ENCODE measurements at regions not wholly inside any gene's neighbourhood (a gene's known extent, or its start where the extent isn't known, plus 50 kb on each side); places are given as distances from the start of the nearest gene placed in this dataset.

DNA sequence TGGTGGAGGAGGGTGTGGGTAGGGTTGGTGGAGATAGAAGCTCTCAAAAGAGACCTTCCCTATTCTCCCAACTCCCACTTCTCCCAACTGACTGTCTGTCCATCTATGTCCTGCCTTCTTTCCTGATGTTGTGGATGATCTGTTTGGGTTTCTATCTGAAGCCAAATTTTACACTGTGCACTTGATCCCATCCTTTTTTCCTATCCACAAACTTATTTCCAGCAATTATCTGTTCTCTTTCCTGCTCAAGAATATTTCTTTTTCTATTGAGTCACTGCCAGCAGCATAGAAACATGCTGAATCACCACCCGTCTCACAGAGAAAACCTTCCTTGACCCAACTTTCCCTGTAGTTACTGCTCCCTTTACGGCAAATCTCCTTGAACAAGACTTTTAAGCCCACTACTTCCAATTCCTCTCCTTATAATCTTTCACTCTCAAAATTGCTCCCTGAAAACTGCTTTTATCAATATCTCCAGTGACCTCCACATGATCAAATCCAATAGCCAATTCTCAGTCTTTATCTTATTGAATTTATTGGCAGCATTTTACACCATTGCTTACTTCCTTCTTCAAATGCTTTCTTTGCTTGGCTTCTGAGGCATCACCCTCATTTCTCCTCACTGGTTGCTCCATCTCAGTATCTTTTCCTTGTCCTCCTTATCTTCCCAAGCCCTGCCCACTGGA is 141.2 kb upstream of the SLC7A14 start (continued):
- TF ChIP-seq, protein P1, sequence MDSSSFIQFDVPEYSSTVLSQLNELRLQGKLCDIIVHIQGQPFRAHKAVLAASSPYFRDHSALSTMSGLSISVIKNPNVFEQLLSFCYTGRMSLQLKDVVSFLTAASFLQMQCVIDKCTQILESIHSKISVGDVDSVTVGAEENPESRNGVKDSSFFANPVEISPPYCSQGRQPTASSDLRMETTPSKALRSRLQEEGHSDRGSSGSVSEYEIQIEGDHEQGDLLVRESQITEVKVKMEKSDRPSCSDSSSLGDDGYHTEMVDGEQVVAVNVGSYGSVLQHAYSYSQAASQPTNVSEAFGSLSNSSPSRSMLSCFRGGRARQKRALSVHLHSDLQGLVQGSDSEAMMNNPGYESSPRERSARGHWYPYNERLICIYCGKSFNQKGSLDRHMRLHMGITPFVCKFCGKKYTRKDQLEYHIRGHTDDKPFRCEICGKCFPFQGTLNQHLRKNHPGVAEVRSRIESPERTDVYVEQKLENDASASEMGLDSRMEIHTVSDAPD (CRISPR knock-in tag; IDR thresholded peaks at IDR 0.05): no peak
- no peak for TF ChIP-seq CBX5 (IDR thresholded peaks at IDR 0.05; ENCODE audit: borderline replicate concordance, low read depth)
- peak; percentile 69 for TF ChIP-seq SMARCA4 (IDR thresholded peaks at IDR 0.05)
- TF ChIP-seq TBL1XR1 (IDR thresholded peaks at IDR 0.05; ENCODE audit: low read length in 2 of 2): peak in 1 of 2 experiments; percentile 33; a peak in 2 of 4 replicates
- peak; percentile 74 for TF ChIP-seq SMARCB1 (IDR thresholded peaks at IDR 0.05; ENCODE audit: insufficient read length, low read depth)
- no peak for TF ChIP-seq KDM2B (CRISPR knock-in tag; IDR thresholded peaks at IDR 0.05)
- TF ChIP-seq GTF2A2 (tag; IDR thresholded peaks at IDR 0.05): no peak
- TF ChIP-seq MEF2A (IDR thresholded peaks at IDR 0.05; ENCODE audit: control insufficient read depth, low read depth, low read length): no peak
- no peak for TF ChIP-seq CBFB (CRISPR knock-in tag; IDR thresholded peaks at IDR 0.05)

- Histone ChIP-seq H2AFZ (ENCODE audit: low read depth, low read length) (peak overlapping the region; percentile 64; the same call in 1 of the 2 replicates), H3K36me3 (ENCODE audit: control insufficient read depth, insufficient read depth, low read length) (no peaks in the 10 kb centered on the region), H3K9me1 (ENCODE audit: control insufficient read depth, insufficient read depth, low read length) (no peaks in the 10 kb centered on the region), H3K4me2 (ENCODE audit: insufficient read depth, low read length) (no peak overlapping the region), H4K20me1 (replicated peaks; ENCODE audit: control insufficient read depth, insufficient read depth, low read length) (no peaks in the 10 kb centered on the region), H3K4me1 (replicated peaks in 1 of 2; ENCODE audit: control insufficient read depth in 2 of 2, insufficient read depth in 2 of 2, low read length in 2 of 2) (peaks cover 37 to 66% of the 10 kb centered on the region in 2 experiments), H3K4me3 (no peak overlapping the region), H3K9ac (ENCODE audit: insufficient read depth in 1 of 2, low read depth in 2 of 2, low read length in 2 of 2) (no peak overlapping the region), H3K9me3 (replicated peaks; ENCODE audit: control insufficient read depth, insufficient read depth, low read depth, low read length) (no peaks in the 10 kb centered on the region), H3K79me2 (ENCODE audit: control insufficient read depth, insufficient read depth, low read length) (no peaks in the 10 kb centered on the region), H3K27ac (ENCODE audit: extremely low read depth, low read depth, low read length) (peak overlapping the region; percentile 83; the same call in 2 of the 3 replicates), H3K27me3 (ENCODE audit: control insufficient read depth in 2 of 2, insufficient read depth in 2 of 2, low read length in 2 of 2) (no peaks in the 10 kb centered on the region)
- DNase-seq (ENCODE audit: extremely low read depth in 1 of 4, low spot score in 3 of 4) (peak in 3 of 4 experiments; percentile 20 to 57 (median 48)), FAIRE-seq (no peak), ATAC-seq (0 out of 3 replicates have a peak, but pooled peaks have one; percentile 6)
- CTCF ChIA-PET (ENCODE audit: low intra/inter-chr PET ratio): no interaction called here
- BruUV-seq (replicated peaks): no TSS peak
- POLR2A ChIA-PET: interaction anchor here (0.8 to 1.5 kb wide), 5 partner anchors 10 to 175 kb away, joined by 3 to 4 read pairs (median 4); no protein-coding TSS in a partner anchor
- intact Hi-C loops (cut with micrococcal nuclease) (no loop called here), in situ Hi-C loops (cut with MboI) (no loop called here)
- 18% methylated on average over 2 of the region's 2 CpGs for WGBS (ENCODE audit: insufficient coverage, low coverage, missing lambda C conversion rate)
- no peak for TF ChIP-seq ETV6 (IDR thresholded peaks at IDR 0.05; ENCODE audit: borderline replicate concordance in 1 of 2, low read depth in 2 of 2, low read length in 1 of 2)
- TF ChIP-seq ETV6 (CRISPR knock-in tag; IDR thresholded peaks at IDR 0.05; ENCODE audit: borderline replicate concordance): no peak
- TF ChIP-seq EP400 (IDR thresholded peaks at IDR 0.05): no peak
- TF ChIP-seq POLR2A (conservative IDR thresholded peaks at IDR 0.05): no peak
- TF ChIP-seq CEBPG (CRISPR knock-in tag; IDR thresholded peaks at IDR 0.05): no peak
- TF ChIP-seq CEBPG (tag; conservative IDR thresholded peaks at IDR 0.05 in 1 of 2, IDR thresholded peaks at IDR 0.05 in 1 of 2): peak; percentile 36 to 45; a peak in 1 of 4 replicates
- no peak for TF ChIP-seq ZNF184 (CRISPR knock-in tag; IDR thresholded peaks at IDR 0.05)
- no peak for TF ChIP-seq ETV5 (CRISPR knock-in tag; IDR thresholded peaks at IDR 0.05; ENCODE audit: low read depth)
- no peak for TF ChIP-seq TCF7 (IDR thresholded peaks at IDR 0.05; ENCODE audit: borderline replicate concordance)
- TF ChIP-seq, protein P2, sequence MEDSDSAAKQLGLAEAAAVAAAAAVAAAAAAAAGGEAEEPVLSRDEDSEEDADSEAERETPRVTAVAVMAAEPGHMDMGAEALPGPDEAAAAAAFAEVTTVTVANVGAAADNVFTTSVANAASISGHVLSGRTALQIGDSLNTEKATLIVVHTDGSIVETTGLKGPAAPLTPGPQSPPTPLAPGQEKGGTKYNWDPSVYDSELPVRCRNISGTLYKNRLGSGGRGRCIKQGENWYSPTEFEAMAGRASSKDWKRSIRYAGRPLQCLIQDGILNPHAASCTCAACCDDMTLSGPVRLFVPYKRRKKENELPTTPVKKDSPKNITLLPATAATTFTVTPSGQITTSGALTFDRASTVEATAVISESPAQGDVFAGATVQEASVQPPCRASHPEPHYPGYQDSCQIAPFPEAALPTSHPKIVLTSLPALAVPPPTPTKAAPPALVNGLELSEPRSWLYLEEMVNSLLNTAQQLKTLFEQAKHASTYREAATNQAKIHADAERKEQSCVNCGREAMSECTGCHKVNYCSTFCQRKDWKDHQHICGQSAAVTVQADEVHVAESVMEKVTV (CRISPR knock-in tag; IDR thresholded peaks at IDR 0.05): peak; percentile 26; the same call in 1 of the 2 replicates
- no peak for TF ChIP-seq ZBED1 (IDR thresholded peaks at IDR 0.05)
Observed at GRCh38 chr3:170725285-170725731, 139.4 kb upstream of the SLC7A14 start.

All from K562 (cell line).